NOMO-1 (cell line): ENCODE measurements at regions not wholly inside any gene's neighbourhood (a gene's known extent, or its start where the extent isn't known, plus 50 kb on each side); places are given as distances from the start of the nearest gene placed in this dataset.
A peak's percentile ranks its signal among the peaks of the same experiment; 100 is the strongest.
"Not testable (repeated sequence)": the region's sequence is repeated elsewhere in the genome, so short reads cannot be mapped to it uniquely, and the experiment has no call there.

Experiments
- DNase-seq, 2 experiments: peaks; one replicate each; lab custom pipeline; 2025; ENCODE audit not compliant: unreplicated experiment in 2 of 2; lab: John Stamatoyannopoulos, UW

DNA sequence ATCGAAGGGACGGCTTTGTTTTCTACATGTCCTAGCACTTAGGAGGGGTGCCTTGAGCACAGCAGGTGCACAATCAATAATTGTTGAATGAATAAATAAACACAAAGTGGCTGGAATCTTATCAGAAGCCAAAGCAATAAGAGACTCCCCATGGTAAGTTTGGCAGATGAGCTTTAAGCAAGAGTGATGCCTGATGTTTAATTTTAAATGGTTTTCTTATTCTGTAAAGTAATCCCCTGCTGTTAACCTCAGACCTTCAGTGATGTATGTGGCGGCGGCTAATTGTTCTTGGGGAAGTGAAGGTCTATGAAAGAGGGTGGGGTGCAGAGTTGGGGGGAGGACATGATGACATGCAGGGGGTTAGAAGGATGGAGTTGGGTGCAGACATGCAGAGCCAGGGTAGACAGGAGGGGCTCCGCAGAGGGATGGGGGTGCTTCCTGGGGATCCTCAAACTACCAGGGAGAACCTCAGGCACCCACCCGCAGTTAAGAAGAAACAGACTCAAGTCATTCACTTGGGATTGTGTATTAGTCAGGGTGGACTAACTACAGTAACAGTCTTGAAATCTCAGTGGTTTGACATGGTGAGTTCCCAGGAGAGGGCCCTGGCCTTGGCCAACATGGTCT lies 65.7 kb upstream of the SHB start:
- DNase-seq = no peak

DNA sequence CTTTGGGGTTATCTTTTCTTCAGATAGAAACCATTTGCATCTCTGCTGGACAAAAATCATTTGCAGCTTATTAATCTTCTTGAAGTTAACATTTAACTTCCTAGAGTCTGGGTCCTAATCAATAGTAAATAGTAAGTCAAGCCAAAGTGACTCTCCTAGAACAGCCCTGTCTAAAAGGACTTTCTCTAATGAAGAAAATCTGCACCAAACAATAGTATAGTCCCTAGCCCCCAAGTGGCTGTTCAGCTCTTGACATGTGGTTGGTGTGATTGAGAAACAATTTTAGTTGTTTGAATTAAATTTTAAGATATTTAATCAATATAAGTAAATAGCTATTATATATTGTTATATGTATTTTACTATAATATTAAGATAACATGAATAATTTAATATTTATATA lies 64.6 kb upstream of the SHB start:
- DNase-seq = no peak

DNA sequence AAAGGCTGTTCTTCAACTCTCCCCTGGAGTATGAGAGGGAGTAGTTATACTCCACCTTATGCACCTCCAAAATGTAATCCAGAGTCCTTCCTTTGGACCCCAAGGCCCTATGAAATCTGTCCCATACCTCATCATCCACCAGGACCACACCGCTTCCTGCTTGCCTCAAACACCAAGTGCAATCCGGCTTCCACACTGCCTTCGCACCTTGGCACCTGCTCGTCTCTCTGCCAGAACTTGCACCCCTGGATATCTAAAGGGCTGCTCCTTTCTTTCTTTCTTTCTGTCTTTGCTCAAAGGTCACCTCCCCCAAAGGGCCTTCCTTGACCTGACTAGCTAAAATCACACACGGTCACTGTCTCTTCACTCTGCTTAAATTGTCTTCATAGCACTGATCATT lies 63.9 kb upstream of the SHB start:
- DNase-seq = no peak

DNA sequence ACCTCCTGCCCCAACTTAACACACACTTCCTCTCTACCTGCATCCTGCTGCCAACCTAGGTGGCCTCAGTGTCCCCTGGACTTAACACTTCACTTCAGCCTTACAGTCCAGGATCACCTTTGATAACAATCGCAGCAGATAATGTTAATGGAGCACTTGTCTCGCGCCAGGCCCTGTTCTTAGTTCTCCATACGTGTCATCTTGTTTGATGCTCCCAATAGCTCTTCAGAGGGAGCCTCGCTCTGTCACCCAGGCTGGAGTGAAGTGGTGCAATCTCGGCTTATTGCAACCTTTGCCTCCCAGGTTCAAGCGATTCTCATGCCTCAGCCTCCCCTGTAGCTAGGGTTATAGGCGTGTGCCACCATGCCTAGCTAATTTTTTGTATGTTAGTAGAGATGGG lies 62.7 kb upstream of the SHB start:
- no peak for DNase-seq

DNA sequence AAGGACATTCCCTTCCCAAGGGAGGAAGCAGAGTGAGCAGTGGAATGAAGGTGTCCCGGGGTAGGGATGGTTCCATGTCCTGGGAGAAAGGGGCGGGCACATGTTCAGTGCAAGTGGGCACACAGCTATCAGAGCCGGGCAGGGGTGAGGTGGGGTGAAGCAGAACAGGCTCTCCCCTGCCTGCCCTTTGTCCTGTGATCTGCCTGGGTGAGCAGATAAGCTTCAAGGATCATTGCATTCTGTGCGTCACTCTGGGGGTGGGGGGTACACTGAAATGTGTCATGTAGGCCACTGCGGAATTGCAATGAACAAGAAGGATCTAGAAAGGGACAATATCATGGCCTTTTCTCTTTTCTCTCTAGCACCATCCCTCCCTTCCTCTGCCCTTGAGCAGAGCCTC lies 61.7 kb upstream of the SHB start:
- no peak for DNase-seq

DNA sequence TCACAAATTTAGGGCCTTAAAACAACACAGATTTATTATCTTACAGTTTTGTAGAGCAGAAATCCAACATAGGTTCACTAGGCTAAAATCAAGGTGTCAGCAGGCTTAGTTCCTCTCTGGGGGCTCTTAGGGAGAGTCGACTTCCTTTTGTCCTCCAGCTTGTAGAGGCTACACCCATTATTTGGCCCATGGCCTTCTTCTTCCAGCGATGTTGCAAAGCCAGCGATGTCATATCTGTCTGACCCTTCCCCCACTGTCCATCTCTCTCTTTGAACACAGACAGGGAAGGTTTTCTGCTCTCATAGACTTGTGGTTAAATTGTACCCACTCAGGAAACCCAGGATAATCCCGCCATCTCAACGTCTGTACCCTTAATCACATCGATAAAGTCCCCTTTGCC lies 60.3 kb upstream of the SHB start:
- DNase-seq = no peak

DNA sequence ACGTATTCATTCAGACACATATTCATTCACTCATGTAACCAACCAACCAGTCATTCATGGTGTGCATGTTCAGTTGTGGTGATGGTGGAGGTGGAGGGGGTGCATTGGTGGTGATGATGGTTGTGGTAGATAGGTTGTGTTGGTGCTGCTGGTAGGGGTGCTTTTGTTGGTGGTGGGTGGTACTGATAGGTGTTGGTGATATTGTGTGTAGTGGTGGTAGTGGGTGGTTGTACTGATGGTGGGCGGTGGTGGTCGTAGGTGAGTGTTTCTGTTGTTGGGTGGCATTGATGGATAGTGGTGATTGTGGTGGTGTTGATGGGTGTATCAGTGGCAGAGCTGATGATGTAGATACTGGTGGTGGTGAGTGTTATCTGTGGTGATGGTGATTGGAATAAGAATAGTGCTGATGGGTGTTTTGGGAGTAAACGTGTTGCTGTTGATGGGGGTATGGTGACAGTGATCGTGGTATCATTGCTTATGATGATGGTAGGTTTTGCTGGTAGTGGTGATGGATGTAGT lies 59.8 kb upstream of the SHB start:
- DNase-seq = no peak

DNA sequence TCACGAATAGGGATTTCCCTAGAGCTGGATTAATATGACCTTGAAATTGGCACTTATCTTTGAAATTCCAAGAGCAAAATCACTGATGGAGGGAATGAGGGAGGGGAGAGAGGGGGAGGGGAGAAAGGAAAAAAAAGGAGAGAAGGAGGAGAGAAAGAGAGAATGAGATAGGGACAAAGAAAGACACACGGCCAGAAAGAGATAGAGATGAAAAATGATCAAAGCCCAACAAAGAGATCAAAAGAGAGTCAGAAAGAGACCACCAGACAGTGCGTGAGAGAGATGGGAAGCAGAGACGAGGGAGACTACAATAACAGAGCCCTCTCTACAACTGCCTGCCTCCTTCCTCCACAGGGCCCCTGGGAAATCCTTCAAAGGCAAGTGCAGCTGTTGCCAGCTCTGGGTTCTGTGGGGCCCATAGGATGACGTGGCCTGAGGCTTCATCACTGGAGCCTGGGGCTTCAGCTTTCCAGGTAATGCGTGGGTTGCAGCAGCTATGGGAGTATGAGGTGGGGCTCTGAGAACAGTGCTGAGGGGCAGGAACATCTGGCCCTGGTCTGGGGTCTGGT lies 58.3 kb upstream of the SHB start:
- DNase-seq = no peak

DNA sequence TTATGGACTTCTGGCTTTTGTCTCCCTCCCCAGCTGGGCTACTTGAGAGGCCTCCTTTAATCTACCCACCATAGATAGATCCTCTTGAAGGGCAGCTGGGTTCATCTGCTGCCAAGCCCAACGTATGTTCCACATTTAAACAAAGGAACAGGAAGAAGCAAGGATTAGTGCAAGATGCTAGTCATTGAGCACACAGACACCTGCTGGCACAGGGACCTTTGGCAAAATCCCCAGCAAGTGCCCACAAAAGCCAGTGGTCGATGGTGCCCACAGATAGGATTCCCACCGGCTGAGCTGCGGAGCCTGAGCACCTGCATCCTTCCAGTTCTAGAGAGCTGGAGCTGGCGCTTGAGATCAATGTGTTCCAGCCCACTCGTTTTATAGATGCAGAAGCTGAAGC lies 57.7 kb upstream of the SHB start:
- DNase-seq = no peak

DNA sequence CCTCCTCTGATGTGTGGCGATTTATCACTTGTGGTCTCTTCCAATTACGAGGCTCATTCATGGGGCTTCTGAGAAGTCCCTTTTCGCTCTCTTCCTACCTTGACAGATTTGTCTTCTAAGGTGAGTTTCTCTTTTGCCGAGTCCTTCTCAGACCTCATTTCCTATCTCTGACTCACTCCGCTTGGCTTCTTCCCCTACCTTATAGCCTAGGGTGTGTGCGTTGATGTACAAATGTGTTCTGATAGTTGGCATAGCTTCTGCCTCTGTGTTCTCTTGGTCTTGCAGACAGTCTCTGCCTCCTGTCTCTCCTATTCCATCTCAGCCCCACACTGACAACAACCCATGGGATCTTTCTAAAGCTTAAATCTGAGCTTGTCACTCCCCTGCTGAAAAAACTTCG lies 56.9 kb upstream of the SHB start:
- DNase-seq = no peak

DNA sequence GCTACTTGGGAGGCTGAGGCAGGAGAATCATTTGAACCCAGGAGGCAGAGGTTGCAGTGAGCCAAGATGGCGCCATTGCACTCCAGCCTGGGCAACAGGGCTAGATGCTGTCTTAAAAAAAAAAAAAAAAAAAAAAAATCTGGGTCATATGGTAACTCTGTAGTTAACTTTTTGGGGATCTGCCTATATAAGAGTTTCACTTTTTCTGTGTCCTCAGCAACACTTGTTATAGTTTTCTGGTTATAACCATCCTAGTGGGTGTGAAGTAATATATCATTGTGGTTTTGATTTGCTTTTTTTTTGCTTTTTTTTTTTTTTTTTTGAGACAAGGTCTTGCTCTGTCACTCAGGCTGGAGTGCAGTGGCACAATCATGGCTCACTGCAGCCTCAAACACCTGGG lies 54.3 kb upstream of the SHB start:
- DNase-seq = not testable (repeated sequence)

DNA sequence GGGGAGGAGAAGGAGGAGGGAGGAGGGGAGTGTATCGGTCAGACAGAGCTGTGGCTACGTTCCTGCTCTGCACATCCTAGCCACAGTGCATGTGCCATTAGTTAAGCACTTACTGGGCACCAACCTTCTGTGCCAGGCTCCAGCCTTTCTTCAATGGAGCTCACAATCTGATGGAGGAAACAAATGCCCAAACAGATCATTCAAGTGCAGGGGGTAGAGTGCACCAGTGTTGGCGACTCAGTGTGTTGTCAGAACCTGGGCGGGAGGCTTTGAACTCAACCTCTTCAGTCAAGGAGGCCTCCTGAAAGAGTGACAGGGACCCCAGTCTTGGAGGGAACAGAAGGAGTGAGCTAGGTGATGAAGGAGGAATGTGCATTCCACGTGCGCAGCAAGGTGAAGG lies 51.9 kb upstream of the SHB start:
- no peak for DNase-seq

DNA sequence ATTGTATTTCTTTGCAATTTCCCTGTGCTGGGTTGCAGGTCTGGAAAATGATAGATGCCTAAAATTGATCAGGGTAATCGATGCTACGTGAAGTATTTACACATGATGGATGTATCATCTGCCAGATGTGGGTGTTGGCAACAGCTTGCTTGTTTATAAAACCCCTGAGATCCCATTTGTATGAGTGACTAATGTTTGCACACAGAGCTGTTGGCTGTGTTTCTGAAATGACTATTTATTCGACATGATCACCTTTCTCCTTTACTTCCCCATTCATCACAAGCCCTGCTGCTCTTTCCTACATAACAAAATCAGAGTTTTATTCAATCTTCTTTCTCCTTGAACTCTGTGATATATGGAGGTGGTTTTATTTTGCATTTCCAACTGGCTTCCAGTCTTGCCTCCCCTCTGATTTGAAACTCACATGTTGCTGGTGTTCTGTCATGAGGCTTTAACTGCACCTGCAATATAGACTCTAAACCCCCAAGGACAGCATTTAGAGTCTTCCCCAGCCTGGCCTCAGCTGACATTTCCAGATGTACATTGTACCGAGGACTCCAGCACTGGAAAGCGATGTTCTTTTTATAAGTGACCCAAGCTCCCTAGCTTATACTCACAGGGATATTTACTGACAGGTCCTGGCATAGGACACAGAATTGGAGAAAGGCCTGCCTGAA lies 50.7 kb upstream of the SHB start:
- no peak for DNase-seq

DNA sequence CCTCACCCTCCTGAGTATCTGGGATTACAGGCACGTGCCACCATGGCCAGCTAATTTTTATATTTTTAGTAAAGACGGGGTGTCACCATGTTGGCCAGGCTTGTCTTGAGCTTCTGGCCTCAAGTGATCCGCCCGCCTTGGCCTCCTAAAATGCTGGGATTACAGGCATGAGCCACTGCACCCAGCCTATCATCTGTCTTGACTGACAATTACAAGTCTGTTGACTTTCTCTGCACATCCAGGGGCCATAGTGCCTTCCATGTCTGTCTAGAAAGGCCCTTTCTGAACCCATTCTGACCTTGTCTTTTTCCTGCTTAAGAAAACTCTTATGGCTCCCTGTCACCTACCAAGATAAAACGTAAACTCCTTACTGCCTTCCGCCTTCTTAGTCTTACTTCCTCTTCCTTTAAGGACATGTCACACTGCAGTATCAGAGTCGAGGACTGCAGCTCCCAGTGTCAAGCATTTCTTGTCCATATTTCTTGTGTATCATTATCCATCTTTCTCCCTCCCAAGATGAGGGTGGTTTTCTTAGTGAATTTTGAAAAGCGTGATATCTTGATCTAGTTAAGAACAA lies 49.9 kb upstream of the SHB start:
- DNase-seq = peak; percentile 15 to 38
